Hematopoietic multipotent progenitor cell treated with erythropoietin and hydrocortisone succinate and interleukin-3 and kit ligand, for 15 days (in vitro differentiated cells): ENCODE measurements at regions not wholly inside any gene's neighbourhood (a gene's known extent, or its start where the extent isn't known, plus 50 kb on each side); places are given as distances from the start of the nearest gene placed in this dataset.

ENCODE experiments used
- DNase-seq: peaks from one replicate; pipeline ENCODE4 v3.0.0-alpha.2; 2015; ENCODE audit warnings: low spot score

GRCh38 chr3:23055733-23056376 is 147.3 kb upstream of the UBE2E2 start:
- no peak for DNase-seq

GRCh38 chr3:23062582-23062981 is 140.5 kb upstream of the UBE2E2 start:
- no peak for DNase-seq

DNA sequence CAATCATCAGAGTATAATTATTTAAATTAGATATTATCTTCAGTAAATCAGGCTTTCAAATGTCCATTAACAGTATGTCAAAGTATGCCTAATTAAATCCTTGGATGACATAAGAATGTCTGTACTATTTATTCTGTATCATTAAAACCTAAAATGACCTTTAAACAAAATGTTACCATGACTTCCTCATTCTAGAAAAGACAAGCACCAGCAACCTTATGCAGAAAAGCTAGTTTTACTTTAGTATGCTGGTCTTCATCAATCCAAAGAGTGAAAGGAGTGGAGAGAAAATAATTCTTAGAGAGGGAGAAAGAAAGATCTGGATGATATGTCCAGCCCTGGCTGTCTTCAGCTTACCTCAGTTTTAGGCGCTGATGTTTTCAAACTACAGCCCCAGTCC is 140.1 kb upstream of the UBE2E2 start:
- no peak for DNase-seq

DNA sequence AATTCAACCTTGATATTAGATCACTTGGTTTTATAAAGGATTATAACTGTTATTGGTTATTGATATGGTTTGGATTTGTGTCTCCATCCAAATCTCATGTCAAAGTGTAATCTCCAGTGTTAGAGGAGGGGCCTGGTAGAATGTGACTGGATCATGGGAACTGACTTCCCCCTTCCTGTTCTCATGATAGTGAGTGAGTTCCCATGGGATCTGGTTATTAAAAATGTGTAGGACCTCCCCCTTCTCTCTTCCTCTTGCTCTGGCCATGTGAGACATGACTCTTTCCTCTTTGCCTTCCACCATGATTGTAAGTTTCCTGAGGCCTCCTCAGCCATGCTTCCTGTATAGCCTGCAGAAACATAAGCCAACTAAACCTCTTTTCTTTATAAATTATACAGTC is 136.0 kb upstream of the UBE2E2 start:
- no peak for DNase-seq

DNA sequence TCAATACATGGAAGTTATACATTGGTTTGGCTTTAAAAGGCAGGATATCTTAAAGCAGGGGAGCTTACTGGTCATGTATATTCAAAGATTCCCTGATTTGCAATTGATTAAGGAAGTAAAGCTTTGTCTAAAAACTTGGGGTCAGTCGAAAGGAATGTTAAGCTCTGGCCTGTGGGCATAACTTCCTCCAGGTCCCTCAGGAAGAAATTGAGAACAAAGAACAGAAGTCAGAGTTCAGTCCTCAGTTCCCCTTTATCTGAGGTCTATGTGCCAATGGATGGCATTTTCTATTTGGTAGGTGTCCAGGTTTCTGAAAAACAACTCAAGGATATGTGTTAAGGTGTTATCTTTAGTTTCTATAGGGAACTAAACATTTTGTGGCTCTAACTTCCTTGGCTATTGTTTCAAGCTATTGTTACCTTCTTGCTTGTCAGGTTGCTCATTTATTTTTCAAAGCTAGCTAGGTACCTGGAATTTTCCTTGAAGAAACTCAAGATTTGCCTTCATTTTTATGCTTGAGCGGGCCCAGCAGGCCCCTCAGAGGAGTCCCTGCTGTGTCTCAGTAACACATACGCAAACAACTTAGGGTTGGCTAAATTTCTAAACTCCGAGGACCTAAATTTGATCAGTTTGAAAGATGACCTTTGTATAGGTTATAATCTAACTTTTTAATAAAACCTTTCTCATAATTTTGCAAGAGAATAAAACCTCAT is 135.0 kb upstream of the UBE2E2 start:
- no peak for DNase-seq

DNA sequence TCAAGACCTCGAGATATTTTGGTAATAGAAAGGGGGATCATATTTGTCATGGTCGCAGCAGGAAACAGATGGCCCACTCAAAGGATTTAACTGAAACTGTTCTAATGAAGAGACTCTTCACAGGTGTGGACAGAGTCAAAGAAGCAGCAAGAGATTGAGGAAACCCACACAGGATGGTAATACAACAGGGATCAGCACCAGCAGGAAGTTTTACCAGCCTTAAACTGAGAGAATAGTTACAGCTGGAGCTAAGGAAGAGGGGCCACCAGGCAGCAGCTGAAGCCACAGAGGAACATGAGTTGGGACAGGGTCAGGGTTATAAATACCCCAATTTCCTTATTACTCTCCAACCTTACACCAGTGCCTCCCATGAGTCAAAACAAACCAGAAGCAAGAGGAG is 131.8 kb upstream of the UBE2E2 start:
- no peak for DNase-seq

DNA sequence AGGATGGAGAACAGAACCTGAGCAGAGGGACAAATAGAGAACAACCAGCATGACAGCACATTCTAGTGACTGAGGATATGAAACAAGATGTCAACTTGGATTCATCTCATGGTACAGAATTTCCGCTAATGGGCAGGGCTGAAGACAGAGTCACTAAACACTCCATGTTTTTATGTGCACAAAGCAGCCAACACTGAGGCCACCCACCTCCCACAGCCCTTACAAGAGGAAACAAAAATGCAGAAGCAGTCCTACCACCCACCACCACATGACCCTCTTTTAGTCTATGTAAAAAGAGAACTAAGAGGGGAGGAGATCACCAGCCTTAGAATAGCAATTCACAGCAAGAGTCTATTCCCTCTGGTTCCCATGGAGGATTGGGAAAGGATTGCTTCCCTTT is 131.4 kb upstream of the UBE2E2 start:
- no peak for DNase-seq

DNA sequence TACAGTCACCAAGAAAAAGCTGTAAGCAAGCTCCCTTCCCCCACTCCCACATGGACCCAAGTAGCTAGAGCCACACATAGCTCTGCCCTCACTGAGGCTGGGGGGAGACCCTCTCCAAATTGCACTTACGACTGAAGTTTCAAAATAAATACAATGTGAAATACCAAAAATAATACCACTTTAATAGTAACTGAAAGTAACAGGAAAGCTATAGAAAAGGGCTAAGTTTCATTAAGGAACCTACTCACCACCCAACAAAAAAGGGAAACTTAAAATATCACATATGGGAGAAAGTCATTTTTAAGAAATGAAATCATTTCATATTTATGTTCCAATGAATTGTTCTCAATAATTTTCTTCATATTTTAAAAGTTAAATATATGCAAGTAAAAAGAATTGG is 130.4 kb upstream of the UBE2E2 start:
- DNase-seq, result no peak

GRCh38 chr3:23073724-23074305 is 129.3 kb upstream of the UBE2E2 start:
- DNase-seq, result no peak

DNA sequence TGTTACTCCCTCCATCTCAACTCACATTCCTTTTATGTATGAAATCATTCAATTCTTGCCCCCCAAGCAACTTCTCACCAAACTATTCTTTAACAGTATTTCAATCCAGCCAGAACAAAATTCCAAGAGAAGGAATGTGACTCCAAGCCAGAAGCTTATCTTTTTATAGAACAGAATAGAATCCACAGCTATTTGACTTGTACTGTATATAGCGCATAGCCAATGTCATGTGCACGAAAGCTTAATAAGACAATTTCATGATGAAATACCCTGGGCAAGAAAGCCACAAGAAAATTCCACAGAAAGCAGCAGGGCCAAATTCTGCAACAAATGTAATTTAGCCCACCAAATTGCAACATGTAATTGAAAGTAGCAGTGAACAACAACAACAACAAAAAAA is 127.6 kb upstream of the UBE2E2 start:
- no peak for DNase-seq

GRCh38 chr3:23076437-23076836 is 126.7 kb upstream of the UBE2E2 start:
- DNase-seq, result no peak

GRCh38 chr3:23077126-23077525 is 126.0 kb upstream of the UBE2E2 start:
- no peak for DNase-seq

GRCh38 chr3:23078735-23079134 is 124.4 kb upstream of the UBE2E2 start:
- DNase-seq, result no peak

GRCh38 chr3:23079976-23080375 is 123.2 kb upstream of the UBE2E2 start:
- no peak for DNase-seq

DNA sequence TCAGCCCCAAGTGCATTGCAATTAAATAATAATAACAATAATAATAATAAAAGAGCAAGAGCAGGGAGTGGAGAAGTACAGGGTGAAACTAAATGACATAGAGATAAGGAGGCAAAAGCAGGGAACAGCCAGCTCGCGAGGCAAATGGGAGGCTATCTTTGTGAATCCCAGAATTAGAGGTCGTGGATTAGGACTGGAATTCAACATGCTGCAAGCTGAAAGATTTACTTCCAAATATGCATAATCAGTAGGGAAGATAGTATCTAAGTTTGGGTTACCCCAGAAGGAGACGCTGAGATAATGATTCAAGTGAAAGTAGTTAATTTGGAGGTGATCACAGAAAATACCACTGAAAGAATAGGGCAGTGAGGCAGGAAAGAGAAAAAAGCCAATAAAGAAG is 119.4 kb upstream of the UBE2E2 start:
- no peak for DNase-seq

DNA sequence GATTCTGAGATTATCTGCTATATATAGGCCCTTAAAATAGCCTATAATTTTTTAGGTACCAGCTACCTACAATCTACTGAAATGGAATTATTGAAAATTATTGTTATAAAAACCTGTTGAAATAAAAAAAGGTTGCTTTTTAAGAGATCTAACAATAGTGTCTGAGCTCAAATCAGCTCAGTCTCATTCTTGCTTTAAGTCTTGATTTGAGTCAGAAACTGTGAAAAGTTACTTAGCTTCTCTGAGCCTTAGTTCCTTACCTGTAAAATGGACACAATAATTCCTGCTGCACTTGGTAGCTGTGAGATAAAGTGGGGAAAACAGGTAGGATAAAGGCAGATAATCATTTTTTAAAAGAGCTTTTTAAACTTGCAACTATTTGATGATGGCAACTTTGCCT is 118.8 kb upstream of the UBE2E2 start:
- no peak for DNase-seq

GRCh38 chr3:23085261-23085660 is 117.9 kb upstream of the UBE2E2 start:
- no peak for DNase-seq

GRCh38 chr3:23086331-23086730 is 116.8 kb upstream of the UBE2E2 start:
- no peak for DNase-seq

GRCh38 chr3:23086831-23087230 is 116.3 kb upstream of the UBE2E2 start:
- no peak for DNase-seq

DNA sequence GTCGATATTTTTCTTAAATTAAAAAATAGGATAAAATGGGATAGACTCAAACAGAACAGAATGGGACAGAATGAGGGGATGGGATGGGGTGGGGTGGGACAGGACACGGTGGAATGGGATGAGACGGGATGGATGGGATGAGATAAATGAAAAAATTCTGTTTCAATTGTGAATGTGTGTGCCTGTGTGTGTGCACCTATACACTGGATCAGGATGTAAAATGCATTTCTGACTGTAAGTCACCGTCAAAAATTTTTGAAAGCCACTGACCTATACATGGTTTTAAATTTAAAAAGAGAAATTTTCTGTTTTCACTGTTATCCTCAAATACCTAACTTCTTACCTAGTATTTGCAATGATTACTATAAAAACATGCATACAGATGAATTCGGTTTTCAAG is 108.7 kb upstream of the UBE2E2 start:
- no peak for DNase-seq

- no peak for DNase-seq
Measured at GRCh38 chr3:23094890-23095462, 108.2 kb upstream of the UBE2E2 start.

- DNase-seq, result no peak
Measured at GRCh38 chr3:23096041-23096440, 107.1 kb upstream of the UBE2E2 start.

GRCh38 chr3:23099021-23099420 is 104.1 kb upstream of the UBE2E2 start:
- DNase-seq, result no peak
